ENCODE measurements at regions not wholly inside any gene's neighbourhood (a gene's known extent, or its start where the extent isn't known, plus 50 kb on each side); places are given as distances from the start of the nearest gene placed in this dataset.

- Mint-ChIP-seq H3K4me1 (ENCODE audit: unreplicated experiment) (no peaks in the 10 kb centered on the region), H3K27ac (ENCODE audit: unreplicated experiment) (no peak overlapping the region), H3K4me3 (ENCODE audit: unreplicated experiment) (no peak overlapping the region), H3K27me3 (ENCODE audit: unreplicated experiment) (peaks cover 7% of the 10 kb centered on the region), H3K36me3 (ENCODE audit: low read depth, unreplicated experiment) (no peaks in the 10 kb centered on the region), H3K9me3 (ENCODE audit: unreplicated experiment) (no peaks in the 10 kb centered on the region)
- no peak for TF ChIP-seq CTCF (IDR thresholded peaks at IDR 0.05; ENCODE audit: unreplicated experiment)
- no peak for DNase-seq (ENCODE audit: low spot score)
Measured at GRCh38 chr9:134521817-134522501, 119.6 kb upstream of the COL5A1 start.

DNA sequence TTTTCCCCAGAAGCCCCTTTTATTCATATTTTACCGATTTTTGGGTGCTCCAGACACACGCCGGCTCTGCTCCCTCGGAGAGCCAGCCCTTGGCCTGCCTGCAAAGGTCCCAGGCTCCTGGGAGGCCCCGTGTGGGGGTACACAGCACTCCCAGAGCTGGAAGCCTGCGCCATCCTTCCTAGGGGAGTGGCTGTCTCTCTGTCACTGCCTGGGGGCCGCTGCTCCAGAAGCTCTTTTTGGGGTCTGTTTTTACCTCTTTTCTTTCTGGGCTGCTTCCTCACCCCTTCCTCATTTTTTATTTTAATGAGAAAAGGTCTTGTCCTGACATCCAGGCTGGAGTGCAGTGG is 119.1 kb upstream of the COL5A1 start:
- H3K36me3 Mint-ChIP-seq (ENCODE audit: low read depth, unreplicated experiment): no peaks in the 10 kb centered on the region
- no peak for DNase-seq (ENCODE audit: low spot score)
- H3K27ac Mint-ChIP-seq (ENCODE audit: unreplicated experiment): no peak overlapping the region
- H3K27me3 Mint-ChIP-seq (ENCODE audit: unreplicated experiment): peaks cover 8% of the 10 kb centered on the region
- TF ChIP-seq CTCF (IDR thresholded peaks at IDR 0.05; ENCODE audit: unreplicated experiment): no peak
- H3K4me3 Mint-ChIP-seq (ENCODE audit: unreplicated experiment): no peak overlapping the region
- H3K9me3 Mint-ChIP-seq (ENCODE audit: unreplicated experiment): no peaks in the 10 kb centered on the region
- H3K4me1 Mint-ChIP-seq (ENCODE audit: unreplicated experiment): no peaks in the 10 kb centered on the region

- H3K27me3 Mint-ChIP-seq (ENCODE audit: unreplicated experiment): peaks cover 8% of the 10 kb centered on the region
- H3K36me3 Mint-ChIP-seq (ENCODE audit: low read depth, unreplicated experiment): no peaks in the 10 kb centered on the region
- no peaks in the 10 kb centered on the region for H3K4me1 Mint-ChIP-seq (ENCODE audit: unreplicated experiment)
- no peak overlapping the region for H3K4me3 Mint-ChIP-seq (ENCODE audit: unreplicated experiment)
- no peaks in the 10 kb centered on the region for H3K9me3 Mint-ChIP-seq (ENCODE audit: unreplicated experiment)
- no peak overlapping the region for H3K27ac Mint-ChIP-seq (ENCODE audit: unreplicated experiment)
- DNase-seq (ENCODE audit: low spot score): no peak
- no peak for TF ChIP-seq CTCF (IDR thresholded peaks at IDR 0.05; ENCODE audit: unreplicated experiment)
Measured at GRCh38 chr9:134522976-134523375, 118.6 kb upstream of the COL5A1 start.

GRCh38 chr9:134525070-134525815 is 116.4 kb upstream of the COL5A1 start:
- Mint-ChIP-seq H3K27me3 (ENCODE audit: unreplicated experiment) (peaks cover 8% of the 10 kb centered on the region), H3K4me1 (ENCODE audit: unreplicated experiment) (no peaks in the 10 kb centered on the region), H3K27ac (ENCODE audit: unreplicated experiment) (no peak overlapping the region), H3K4me3 (ENCODE audit: unreplicated experiment) (no peak overlapping the region), H3K9me3 (ENCODE audit: unreplicated experiment) (no peaks in the 10 kb centered on the region), H3K36me3 (ENCODE audit: low read depth, unreplicated experiment) (no peaks in the 10 kb centered on the region)
- DNase-seq (ENCODE audit: low spot score): no peak
- no peak for TF ChIP-seq CTCF (IDR thresholded peaks at IDR 0.05; ENCODE audit: unreplicated experiment)
